GM21786 (cell line): ENCODE measurements at regions not wholly inside any gene's neighbourhood (a gene's known extent, or its start where the extent isn't known, plus 50 kb on each side); places are given as distances from the start of the nearest gene placed in this dataset.
"Not testable (repeated sequence)": the region's sequence is repeated elsewhere in the genome, so short reads cannot be mapped to it uniquely, and the experiment has no call there.

Source experiments
- ATAC-seq: cut with Tn5 transposase; IDR thresholded peaks from one replicate; pipeline ENCODE4 v1.9.1; 2021; ENCODE audit not compliant: unreplicated experiment

DNA sequence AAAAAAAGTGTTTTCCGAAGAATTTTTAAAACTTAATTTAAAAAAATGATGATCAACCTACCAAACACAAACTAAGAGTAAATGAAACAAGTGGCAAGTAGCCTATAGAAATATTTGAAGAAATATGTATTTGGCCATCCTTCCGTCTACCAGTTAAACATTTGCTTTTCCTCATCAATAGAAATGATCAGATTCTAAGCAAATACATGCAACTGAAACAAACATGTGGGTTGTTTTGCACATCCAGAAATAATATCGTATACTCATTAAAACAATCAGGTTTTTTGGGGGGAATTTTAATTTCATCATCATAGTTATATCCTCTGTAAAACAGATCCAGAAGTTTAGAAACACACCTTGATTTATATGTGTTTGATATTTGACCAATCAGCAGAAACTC is 1011.7 kb downstream of the GATA3 start:
- ATAC-seq: no peak

DNA sequence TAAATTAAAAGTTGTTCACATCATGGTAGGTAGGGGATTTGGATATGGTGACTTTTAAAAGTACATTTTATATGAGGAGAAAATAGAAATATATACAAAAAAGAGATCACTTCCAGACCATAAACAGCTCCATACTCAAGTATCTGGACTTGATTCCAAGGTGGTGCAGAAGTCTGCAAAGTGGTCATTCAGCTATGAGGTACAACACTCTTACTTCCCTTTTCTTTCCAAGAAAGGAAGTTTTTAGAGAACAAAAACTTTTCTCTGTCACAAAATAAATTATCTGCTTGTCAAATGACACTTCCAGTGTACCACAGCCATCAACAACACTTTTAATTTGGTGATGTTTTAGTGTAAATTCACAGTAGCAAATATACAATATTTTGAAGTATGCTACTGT is 1013.5 kb downstream of the GATA3 start:
- no peak for ATAC-seq

DNA sequence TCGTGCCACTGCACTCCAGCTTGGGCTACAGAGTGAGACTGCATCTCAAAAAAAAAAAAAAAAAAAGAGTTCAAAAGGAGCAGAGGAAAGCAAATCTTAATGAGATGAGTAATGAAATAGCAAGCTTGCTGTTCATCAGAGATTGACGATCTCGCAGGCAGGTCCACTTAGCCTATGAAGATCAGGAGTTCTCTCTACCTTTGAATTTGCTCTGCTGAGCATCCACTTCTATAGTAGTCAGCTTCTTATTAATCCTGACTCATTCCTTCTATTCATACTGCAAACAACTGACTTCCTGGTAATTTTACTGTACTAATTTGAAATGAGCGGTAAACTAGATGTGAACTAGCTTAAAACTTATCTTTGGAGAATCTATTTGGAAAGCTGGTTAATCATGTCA is 1014.6 kb downstream of the GATA3 start:
- no peak for ATAC-seq

DNA sequence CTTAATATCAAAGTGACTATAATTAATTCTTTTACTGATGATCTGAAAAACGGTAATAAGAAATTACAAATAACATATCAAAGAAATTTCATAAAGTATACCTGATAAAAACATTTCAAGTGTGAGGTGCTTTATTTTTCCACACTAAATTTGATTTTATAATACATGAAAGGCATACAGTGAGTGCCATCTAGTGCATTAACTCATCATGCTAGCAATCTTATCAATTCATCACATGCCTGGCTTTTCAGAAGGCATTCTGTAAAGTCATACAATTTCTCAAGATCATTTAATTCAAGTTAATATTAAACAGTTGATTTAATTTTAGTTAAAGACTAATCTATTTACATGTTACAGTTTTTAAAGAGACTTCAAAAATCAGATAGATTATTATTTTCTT is 1020.9 kb downstream of the GATA3 start:
- ATAC-seq: no peak

- no peak for ATAC-seq
Observed at GRCh38 chr10:9076066-9076465, 1021.6 kb downstream of the GATA3 start.

- ATAC-seq: no peak
Observed at GRCh38 chr10:9081253-9081652, 1026.8 kb downstream of the GATA3 start.

DNA sequence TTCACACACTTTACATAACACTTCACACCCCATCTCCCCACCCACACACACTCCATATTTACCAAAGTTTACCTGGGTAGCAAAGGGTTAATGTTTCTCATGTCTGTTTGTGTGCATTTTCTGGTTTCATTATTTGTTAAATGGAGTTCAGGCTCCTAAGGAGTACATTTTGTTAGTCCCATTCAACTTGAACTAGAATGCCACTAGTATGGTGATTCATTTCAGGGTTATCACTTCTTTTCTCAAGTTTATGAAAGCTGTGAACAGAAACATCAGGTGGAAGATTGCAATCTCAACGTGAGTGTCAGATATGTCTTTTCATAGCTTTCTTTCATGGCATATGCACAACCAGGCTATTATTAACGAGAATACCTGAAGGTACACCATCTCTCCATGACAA is 1027.5 kb downstream of the GATA3 start:
- ATAC-seq: no peak

GRCh38 chr10:9091530-9092093 is 1037.1 kb downstream of the GATA3 start:
- ATAC-seq: no peak

GRCh38 chr10:9096288-9096687 is 1041.8 kb downstream of the GATA3 start:
- no peak for ATAC-seq

DNA sequence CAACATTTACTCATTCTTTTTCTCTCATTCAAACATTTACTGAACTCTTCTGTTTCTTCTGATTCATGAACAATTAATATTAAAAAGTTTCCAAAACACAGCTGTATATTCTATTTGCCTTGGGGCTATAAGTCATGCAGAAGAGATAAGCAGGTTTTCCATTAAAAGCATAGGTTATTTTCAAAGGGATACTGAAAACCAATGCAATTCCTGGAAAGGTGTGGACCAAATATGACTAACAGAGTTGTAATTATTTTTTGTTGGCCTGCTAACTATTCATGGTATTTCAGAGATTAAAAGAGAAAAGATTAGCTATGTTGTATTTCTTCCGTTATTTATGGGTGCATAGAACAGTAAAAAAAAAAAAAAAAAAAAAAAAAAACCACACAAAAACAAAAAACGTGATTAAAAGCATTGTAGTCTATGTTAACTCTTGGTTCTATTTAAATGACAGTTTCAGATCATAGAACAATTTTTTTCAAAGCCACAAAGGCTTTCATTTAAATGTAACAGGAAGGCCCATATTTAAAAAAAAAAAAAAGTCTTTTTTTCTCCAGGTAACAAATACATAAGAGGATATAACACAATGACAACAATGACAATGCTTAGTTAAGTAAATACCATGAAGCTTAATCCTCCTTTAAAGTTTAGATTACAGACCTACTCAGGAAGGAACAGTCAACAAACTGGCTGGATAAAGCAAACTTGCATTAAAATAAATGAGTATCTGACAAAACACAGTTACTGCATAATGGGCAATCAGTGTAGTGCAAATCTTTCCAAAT is 1042.9 kb downstream of the GATA3 start:
- ATAC-seq: no peak

DNA sequence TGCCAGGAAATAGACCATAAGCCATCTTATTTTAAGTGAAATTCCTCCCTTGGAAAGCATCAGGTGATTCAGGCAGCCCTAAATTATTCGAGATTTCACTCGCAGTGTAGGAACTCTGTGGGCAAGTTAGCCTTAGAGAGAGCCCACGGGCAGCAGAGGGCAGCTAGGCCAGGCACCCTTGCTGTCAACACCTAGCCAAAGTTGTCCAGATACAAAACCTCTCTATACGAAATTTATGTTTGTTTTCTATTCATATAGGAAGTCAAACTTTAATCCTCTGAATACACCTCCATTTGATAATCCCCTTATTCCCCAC is 1043.5 kb downstream of the GATA3 start:
- no peak for ATAC-seq

DNA sequence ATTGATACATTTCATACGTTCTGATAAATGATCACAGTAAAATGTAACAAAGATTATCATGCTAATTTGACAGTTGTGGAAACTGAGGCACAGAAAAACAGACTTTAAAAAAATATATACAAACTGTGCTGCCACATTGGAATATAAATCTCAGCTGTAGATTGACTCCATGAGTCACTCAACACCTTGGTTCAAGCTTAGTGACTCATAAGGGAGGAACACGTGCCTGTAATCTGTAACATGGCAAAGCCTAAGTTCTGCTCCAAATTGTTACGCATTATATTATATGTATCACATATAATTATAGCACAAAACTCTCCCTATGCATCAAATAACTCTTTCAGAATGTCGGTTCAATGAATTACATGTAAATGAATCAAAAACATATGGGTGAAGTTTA is 1047.5 kb downstream of the GATA3 start:
- ATAC-seq: no peak

DNA sequence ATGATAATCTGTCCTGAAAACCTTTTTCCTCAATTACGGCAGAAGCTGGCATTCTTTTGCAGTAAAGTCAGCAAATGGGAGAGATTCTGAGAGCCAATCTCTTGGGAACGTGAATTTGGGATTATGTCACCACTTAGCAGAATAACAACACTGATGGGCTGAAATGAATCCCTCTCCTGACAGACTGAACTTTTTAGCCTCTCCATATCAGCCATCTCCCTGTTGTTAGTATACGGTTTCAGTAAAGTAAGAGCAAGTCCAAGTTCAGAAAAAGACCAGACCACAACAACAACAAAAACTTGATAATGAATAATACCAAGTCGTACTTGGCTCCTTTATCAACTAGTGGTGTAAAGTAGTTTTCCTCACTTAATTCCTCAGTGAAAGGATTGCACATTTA is 1048.8 kb downstream of the GATA3 start:
- no peak for ATAC-seq

DNA sequence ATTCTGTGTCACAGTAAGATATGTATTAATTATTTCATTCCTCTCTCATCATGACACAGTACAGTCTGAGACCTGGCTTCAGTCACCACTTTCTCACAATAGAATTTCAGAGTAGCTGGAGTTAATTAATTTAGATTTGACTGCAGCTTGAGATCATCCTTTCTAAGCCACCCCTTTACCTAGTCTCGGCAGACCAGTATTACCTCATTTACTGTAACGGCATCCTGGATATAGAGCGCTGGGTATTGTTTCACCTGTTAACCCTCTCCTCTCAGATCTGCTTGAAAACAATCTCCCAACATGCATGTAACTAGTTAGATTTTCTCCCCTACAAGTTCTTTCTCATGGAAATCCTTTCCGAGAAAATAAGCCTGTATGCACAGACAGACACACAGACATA is 1057.5 kb downstream of the GATA3 start:
- ATAC-seq: no peak

- ATAC-seq: no peak
Observed at GRCh38 chr10:9126728-9127127, 1072.2 kb downstream of the GATA3 start.

GRCh38 chr10:9137368-9137767 is 1082.9 kb downstream of the GATA3 start:
- ATAC-seq: no peak

DNA sequence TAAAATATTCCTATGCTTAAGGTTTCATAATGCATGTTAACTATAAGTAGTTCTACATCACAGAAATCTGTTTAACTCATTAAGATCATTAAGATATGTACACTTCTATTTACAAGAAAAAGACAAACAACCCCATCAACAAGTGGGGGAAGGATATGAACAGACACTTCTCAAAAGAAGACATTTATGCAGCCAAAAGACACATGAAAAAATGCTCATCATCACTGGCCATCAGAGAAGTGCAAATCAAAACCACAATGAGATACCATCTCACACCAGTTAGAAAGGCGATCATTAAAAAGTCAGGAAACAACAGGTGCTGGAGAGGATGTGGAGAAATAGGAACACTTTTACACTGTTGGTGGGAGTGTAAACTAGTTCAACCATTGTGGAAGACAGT is 1084.3 kb downstream of the GATA3 start:
- not testable (repeated sequence) for ATAC-seq

DNA sequence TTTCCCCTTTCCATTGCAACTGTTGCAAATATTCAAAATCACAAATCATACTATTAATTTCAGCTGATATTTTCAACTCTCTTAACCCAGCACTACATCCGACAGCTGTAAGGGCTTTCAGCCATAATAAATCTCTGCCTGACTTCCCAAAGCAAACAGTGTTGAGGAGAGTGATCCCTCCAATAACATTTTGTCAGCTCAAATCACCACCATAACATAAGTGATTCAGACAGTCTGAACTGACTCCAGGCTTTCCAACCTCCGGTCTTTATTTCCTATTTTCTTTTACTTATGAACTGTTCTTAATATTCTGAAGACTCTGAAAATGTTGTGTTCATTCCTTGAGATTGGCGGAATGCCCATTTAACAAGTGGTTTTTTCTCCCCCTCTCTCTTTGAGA is 1085.9 kb downstream of the GATA3 start:
- no peak for ATAC-seq

DNA sequence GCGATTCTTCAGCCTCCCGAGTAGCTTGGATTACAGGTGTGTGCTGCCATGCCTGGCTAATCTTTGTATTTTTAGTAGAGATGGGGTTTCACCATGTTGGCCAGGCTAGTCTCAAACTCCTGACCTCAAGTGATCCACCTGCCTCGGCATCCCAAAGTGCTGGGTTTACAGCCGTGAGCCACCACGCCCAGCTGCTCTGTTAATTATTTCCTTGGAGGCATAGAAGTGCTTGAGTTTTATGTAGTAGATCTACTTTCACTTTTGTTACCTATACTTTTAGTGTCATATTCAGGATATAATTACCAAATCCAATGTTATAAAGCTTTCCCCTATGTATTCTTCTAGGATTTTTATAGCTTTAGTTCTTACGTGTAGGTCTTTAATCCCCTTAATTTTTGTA is 1093.0 kb downstream of the GATA3 start:
- no peak for ATAC-seq

DNA sequence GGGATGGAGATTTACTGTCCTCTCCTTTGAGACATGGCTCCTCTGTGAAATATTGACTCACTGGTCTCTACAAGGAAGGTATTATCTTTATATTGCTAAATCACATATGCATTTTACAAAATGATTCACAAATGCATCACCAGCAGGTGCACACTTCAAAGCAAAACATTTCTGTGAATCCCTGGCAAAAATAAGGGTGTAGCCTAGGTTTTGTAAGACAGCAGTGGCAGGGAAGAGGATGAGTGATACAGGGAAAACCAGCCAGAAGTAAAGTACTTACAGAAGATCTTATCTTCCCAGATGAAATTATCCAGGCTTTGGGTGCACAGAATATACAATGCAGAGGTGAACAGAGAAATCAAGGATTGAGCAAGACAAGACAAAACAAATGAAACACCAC is 1094.6 kb downstream of the GATA3 start:
- no peak for ATAC-seq

DNA sequence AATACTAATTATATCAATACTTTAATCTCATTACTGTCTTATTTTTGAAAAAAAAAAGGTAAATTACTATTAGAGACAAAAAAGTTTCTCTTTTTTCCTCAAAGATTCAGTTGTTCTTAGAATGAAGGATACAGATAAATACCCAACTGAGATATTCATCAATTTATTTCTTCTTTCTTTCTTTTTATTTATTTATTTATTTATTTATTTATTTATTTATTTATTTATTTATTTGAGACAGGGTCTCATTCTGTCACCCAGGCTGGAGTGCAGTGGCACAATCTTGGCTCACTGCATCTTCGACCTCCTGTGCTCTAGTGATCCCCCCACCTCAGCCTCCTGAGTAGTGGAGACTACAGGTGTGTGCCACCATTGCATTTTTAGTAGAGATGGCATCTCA is 1098.6 kb downstream of the GATA3 start:
- not testable (repeated sequence) for ATAC-seq

DNA sequence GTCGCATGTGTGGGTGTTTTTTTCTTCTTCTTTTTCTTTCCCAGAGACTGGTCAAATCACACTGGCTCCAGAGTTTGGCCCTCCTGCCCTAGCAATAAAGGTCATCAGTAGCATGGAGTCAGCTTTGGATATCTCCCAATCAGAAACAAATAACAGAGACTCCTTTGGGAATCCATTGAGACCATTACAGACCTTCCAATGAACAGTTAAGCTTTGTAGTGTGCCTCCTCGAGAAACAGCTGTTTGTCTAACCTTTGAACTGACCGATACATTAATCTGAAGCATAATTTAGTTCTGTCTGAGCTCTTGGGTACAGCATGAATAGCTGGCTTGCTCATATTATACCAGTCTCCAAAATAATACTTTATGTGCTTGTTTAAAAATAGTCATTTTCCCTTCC is 1103.2 kb downstream of the GATA3 start:
- ATAC-seq: no peak

GRCh38 chr10:9158675-9159074 is 1104.2 kb downstream of the GATA3 start:
- ATAC-seq: no peak
